ENCODE measurements at regions not wholly inside any gene's neighbourhood (a gene's known extent, or its start where the extent isn't known, plus 50 kb on each side); places are given as distances from the start of the nearest gene placed in this dataset.

- H2BK12ac ChIP-seq (ENCODE audit: low read length): no peak overlapping the region
- H3K9ac ChIP-seq (ENCODE audit: low read length): no peak overlapping the region
- H3K36me3 ChIP-seq (ENCODE audit: control insufficient read depth in 1 of 2, insufficient read depth in 2 of 2, low read length in 2 of 2): no peaks in the 10 kb centered on the region
- peaks cover 5 to 8% of the 10 kb centered on the region in 2 experiments for H3K4me1 ChIP-seq (ENCODE audit: control insufficient read depth in 1 of 2, insufficient read depth in 2 of 2, low read length in 2 of 2)
- H3K79me1 ChIP-seq (ENCODE audit: low read length): peaks cover 2% of the 10 kb centered on the region
- peaks cover 16% of the 10 kb centered on the region for H3K9me3 ChIP-seq (ENCODE audit: insufficient read depth, low read depth, low read length)
- no peaks in the 10 kb centered on the region for H3K79me2 ChIP-seq (ENCODE audit: control insufficient read depth, insufficient read depth, low read length, poor library complexity)
- no peak overlapping the region for H3K18ac ChIP-seq (ENCODE audit: low read length)
- H3K4me2 ChIP-seq (ENCODE audit: low read length): peak overlapping the region; percentile 78
- no peak overlapping the region for H3K14ac ChIP-seq (ENCODE audit: low read length)
- no peak overlapping the region for H4K8ac ChIP-seq (ENCODE audit: low read depth, low read length)
- H3K4ac ChIP-seq (ENCODE audit: low read depth, low read length): no peak overlapping the region
- no peak overlapping the region for H2BK120ac ChIP-seq (ENCODE audit: insufficient read depth, low read length, poor library complexity)
- no CpG with 5 or more reads among the region's 46 CpGs for WGBS (ENCODE audit: extremely low coverage, insufficient coverage, insufficient read length)
- H4K12ac ChIP-seq (ENCODE audit: low read depth, low read length): no peak overlapping the region
- H2BK5ac ChIP-seq (ENCODE audit: low read depth, low read length, poor library complexity): no peak overlapping the region
- H3K23ac ChIP-seq (ENCODE audit: low read length): no peak overlapping the region
- H3K4me3 ChIP-seq (ENCODE audit: low read depth, low read length): no peak overlapping the region
- no peak overlapping the region for H2AK5ac ChIP-seq (ENCODE audit: low read length)
- peak; percentile 35 to 42 for DNase-seq
- no peak overlapping the region for H3K27ac ChIP-seq (ENCODE audit: low read depth, low read length)
- peaks cover 12% of the 10 kb centered on the region for H3K27me3 ChIP-seq (ENCODE audit: insufficient read depth, low read length)
- H2AFZ ChIP-seq (ENCODE audit: insufficient read depth, low read length, poor library complexity): no peak overlapping the region
- H4K91ac ChIP-seq (ENCODE audit: low read depth, low read length): no peak overlapping the region
Measured at GRCh38 chr4:1579901-1580691, 104.0 kb downstream of the FAM53A start.

GRCh38 chr4:1579001-1579900, 104.9 kb downstream of the FAM53A start:
- Histone ChIP-seq H3K14ac (ENCODE audit: low read length) (peak overlapping the region; percentile 2), H2AK5ac (ENCODE audit: low read length) (no peak overlapping the region), H3K36me3 (ENCODE audit: control insufficient read depth in 1 of 2, insufficient read depth in 2 of 2, low read length in 2 of 2) (no peaks in the 10 kb centered on the region), H3K9ac (ENCODE audit: low read length) (no peak overlapping the region), H2BK120ac (ENCODE audit: insufficient read depth, low read length, poor library complexity) (no peak overlapping the region), H4K91ac (ENCODE audit: low read depth, low read length) (no peak overlapping the region), H3K4ac (ENCODE audit: low read depth, low read length) (no peak overlapping the region), H4K12ac (ENCODE audit: low read depth, low read length) (no peak overlapping the region), H3K79me2 (ENCODE audit: control insufficient read depth, insufficient read depth, low read length, poor library complexity) (no peaks in the 10 kb centered on the region), H3K4me2 (ENCODE audit: low read length) (peak overlapping the region; percentile 78), H2AFZ (ENCODE audit: insufficient read depth, low read length, poor library complexity) (peak overlapping the region; percentile 32), H3K9me3 (ENCODE audit: insufficient read depth, low read depth, low read length) (peaks cover 13% of the 10 kb centered on the region), H3K79me1 (ENCODE audit: low read length) (peaks cover 2% of the 10 kb centered on the region), H3K4me1 (ENCODE audit: control insufficient read depth in 1 of 2, insufficient read depth in 2 of 2, low read length in 2 of 2) (peaks cover 5 to 8% of the 10 kb centered on the region in 2 experiments), H3K27ac (ENCODE audit: low read depth, low read length) (no peak overlapping the region), H3K4me3 (ENCODE audit: low read depth, low read length) (peak overlapping the region; percentile 14), H3K18ac (ENCODE audit: low read length) (no peak overlapping the region), H2BK12ac (ENCODE audit: low read length) (no peak overlapping the region), H2BK5ac (ENCODE audit: low read depth, low read length, poor library complexity) (no peak overlapping the region), H3K23ac (ENCODE audit: low read length) (no peak overlapping the region), H3K27me3 (ENCODE audit: insufficient read depth, low read length) (peaks cover 10% of the 10 kb centered on the region), H4K8ac (ENCODE audit: low read depth, low read length) (peak overlapping the region; percentile 8)
- WGBS (ENCODE audit: extremely low coverage, insufficient coverage, insufficient read length): no CpG with 5 or more reads among the region's 91 CpGs
- DNase-seq: peak; percentile 11 to 26

- peak overlapping the region; percentile 10 for H2AFZ ChIP-seq (ENCODE audit: insufficient read depth, low read length, poor library complexity)
- H3K27ac ChIP-seq (ENCODE audit: low read depth, low read length): no peak overlapping the region
- no peak overlapping the region for H3K9ac ChIP-seq (ENCODE audit: low read length)
- no peak for DNase-seq
- no peaks in the 10 kb centered on the region for H3K36me3 ChIP-seq (ENCODE audit: control insufficient read depth in 1 of 2, insufficient read depth in 2 of 2, low read length in 2 of 2)
- H4K12ac ChIP-seq (ENCODE audit: low read depth, low read length): no peak overlapping the region
- no peak overlapping the region for H2BK12ac ChIP-seq (ENCODE audit: low read length)
- no peak overlapping the region for H3K4me3 ChIP-seq (ENCODE audit: low read depth, low read length)
- H3K18ac ChIP-seq (ENCODE audit: low read length): no peak overlapping the region
- H4K91ac ChIP-seq (ENCODE audit: low read depth, low read length): no peak overlapping the region
- H3K9me3 ChIP-seq (ENCODE audit: insufficient read depth, low read depth, low read length): peaks cover 11% of the 10 kb centered on the region
- H3K4me2 ChIP-seq (ENCODE audit: low read length): no peak overlapping the region
- no peak overlapping the region for H3K4ac ChIP-seq (ENCODE audit: low read depth, low read length)
- no peak overlapping the region for H2AK5ac ChIP-seq (ENCODE audit: low read length)
- H3K23ac ChIP-seq (ENCODE audit: low read length): no peak overlapping the region
- WGBS (ENCODE audit: extremely low coverage, insufficient coverage, insufficient read length): no CpG with 5 or more reads among the region's 34 CpGs
- peaks cover 10% of the 10 kb centered on the region for H3K27me3 ChIP-seq (ENCODE audit: insufficient read depth, low read length)
- H2BK120ac ChIP-seq (ENCODE audit: insufficient read depth, low read length, poor library complexity): no peak overlapping the region
- H2BK5ac ChIP-seq (ENCODE audit: low read depth, low read length, poor library complexity): no peak overlapping the region
- no peak overlapping the region for H3K14ac ChIP-seq (ENCODE audit: low read length)
- no peaks in the 10 kb centered on the region for H3K79me2 ChIP-seq (ENCODE audit: control insufficient read depth, insufficient read depth, low read length, poor library complexity)
- peaks cover 2% of the 10 kb centered on the region for H3K79me1 ChIP-seq (ENCODE audit: low read length)
- H3K4me1 ChIP-seq (ENCODE audit: control insufficient read depth in 1 of 2, insufficient read depth in 2 of 2, low read length in 2 of 2): peaks cover 5 to 8% of the 10 kb centered on the region in 2 experiments
- no peak overlapping the region for H4K8ac ChIP-seq (ENCODE audit: low read depth, low read length)
Measured at GRCh38 chr4:1578251-1578773, 105.8 kb downstream of the FAM53A start.

- no peak overlapping the region for H4K8ac ChIP-seq (ENCODE audit: low read depth, low read length)
- no peaks in the 10 kb centered on the region for H3K36me3 ChIP-seq (ENCODE audit: control insufficient read depth in 1 of 2, insufficient read depth in 2 of 2, low read length in 2 of 2)
- no peaks in the 10 kb centered on the region for H3K79me2 ChIP-seq (ENCODE audit: control insufficient read depth, insufficient read depth, low read length, poor library complexity)
- peaks cover 2% of the 10 kb centered on the region for H3K79me1 ChIP-seq (ENCODE audit: low read length)
- no peak overlapping the region for H4K12ac ChIP-seq (ENCODE audit: low read depth, low read length)
- no peak for DNase-seq
- peaks cover 5 to 8% of the 10 kb centered on the region in 2 experiments for H3K4me1 ChIP-seq (ENCODE audit: control insufficient read depth in 1 of 2, insufficient read depth in 2 of 2, low read length in 2 of 2)
- H3K18ac ChIP-seq (ENCODE audit: low read length): no peak overlapping the region
- no peak overlapping the region for H4K91ac ChIP-seq (ENCODE audit: low read depth, low read length)
- no peak overlapping the region for H2BK120ac ChIP-seq (ENCODE audit: insufficient read depth, low read length, poor library complexity)
- H2AFZ ChIP-seq (ENCODE audit: insufficient read depth, low read length, poor library complexity): no peak overlapping the region
- H3K4ac ChIP-seq (ENCODE audit: low read depth, low read length): no peak overlapping the region
- H2BK5ac ChIP-seq (ENCODE audit: low read depth, low read length, poor library complexity): no peak overlapping the region
- H3K27me3 ChIP-seq (ENCODE audit: insufficient read depth, low read length): peaks cover 10% of the 10 kb centered on the region
- no peak overlapping the region for H2AK5ac ChIP-seq (ENCODE audit: low read length)
- no peak overlapping the region for H3K27ac ChIP-seq (ENCODE audit: low read depth, low read length)
- no peak overlapping the region for H2BK12ac ChIP-seq (ENCODE audit: low read length)
- H3K23ac ChIP-seq (ENCODE audit: low read length): no peak overlapping the region
- no peak overlapping the region for H3K4me3 ChIP-seq (ENCODE audit: low read depth, low read length)
- H3K14ac ChIP-seq (ENCODE audit: low read length): no peak overlapping the region
- no CpG with 5 or more reads among the region's 17 CpGs for WGBS (ENCODE audit: extremely low coverage, insufficient coverage, insufficient read length)
- peaks cover 11% of the 10 kb centered on the region for H3K9me3 ChIP-seq (ENCODE audit: insufficient read depth, low read depth, low read length)
- H3K9ac ChIP-seq (ENCODE audit: low read length): no peak overlapping the region
- H3K4me2 ChIP-seq (ENCODE audit: low read length): no peak overlapping the region
Measured at GRCh38 chr4:1577822-1578217, 106.3 kb downstream of the FAM53A start.
